ENCODE measurements at regions not wholly inside any gene's neighbourhood (a gene's known extent, or its start where the extent isn't known, plus 50 kb on each side); places are given as distances from the start of the nearest gene placed in this dataset.
"Not testable (repeated sequence)": the region's sequence is repeated elsewhere in the genome, so short reads cannot be mapped to it uniquely, and the experiment has no call there.

DNA sequence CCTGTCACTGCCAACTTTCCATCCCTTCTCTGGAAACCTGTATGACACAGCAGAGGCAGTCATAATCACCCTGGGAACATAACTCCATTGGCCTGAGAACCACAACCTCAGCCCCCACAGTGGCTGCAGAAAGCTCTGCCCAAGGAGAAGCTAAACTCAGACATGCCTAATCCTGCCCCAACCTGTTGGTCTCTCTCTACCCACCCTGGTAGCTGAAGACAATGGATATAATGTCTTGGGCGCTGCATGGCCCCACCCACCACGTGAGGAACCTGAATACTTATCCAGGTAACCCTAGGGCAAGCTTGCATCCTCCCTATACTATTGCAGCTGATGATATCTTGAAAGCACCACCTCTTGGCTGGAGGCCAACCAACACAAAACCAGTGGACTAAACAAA, 225.2 kb downstream of the TEX13C start:
- ATAC-seq (ENCODE audit: low FRiP score in 2 of 2) (no peak), DNase-seq (no peak)
- Histone ChIP-seq H3K27ac (no peak overlapping the region), H3K27me3 (no peaks in the 10 kb centered on the region), H3K36me3 (no peaks in the 10 kb centered on the region), H3K9me3 (no peaks in the 10 kb centered on the region), H3K4me1 (no peaks in the 10 kb centered on the region), H3K4me3 (no peak overlapping the region)
- no peak for TF ChIP-seq POLR2A (IDR thresholded peaks at IDR 0.05)
- TF ChIP-seq POLR2AphosphoS5 (IDR thresholded peaks at IDR 0.05) = no peak
- no peak for TF ChIP-seq EP300 (IDR thresholded peaks at IDR 0.05)
- TF ChIP-seq, protein P1, sequence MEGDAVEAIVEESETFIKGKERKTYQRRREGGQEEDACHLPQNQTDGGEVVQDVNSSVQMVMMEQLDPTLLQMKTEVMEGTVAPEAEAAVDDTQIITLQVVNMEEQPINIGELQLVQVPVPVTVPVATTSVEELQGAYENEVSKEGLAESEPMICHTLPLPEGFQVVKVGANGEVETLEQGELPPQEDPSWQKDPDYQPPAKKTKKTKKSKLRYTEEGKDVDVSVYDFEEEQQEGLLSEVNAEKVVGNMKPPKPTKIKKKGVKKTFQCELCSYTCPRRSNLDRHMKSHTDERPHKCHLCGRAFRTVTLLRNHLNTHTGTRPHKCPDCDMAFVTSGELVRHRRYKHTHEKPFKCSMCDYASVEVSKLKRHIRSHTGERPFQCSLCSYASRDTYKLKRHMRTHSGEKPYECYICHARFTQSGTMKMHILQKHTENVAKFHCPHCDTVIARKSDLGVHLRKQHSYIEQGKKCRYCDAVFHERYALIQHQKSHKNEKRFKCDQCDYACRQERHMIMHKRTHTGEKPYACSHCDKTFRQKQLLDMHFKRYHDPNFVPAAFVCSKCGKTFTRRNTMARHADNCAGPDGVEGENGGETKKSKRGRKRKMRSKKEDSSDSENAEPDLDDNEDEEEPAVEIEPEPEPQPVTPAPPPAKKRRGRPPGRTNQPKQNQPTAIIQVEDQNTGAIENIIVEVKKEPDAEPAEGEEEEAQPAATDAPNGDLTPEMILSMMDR (IDR thresholded peaks at IDR 0.05) = no peak
- WGBS, 2 donors = 53% methylated on average over 2 of the region's 2 CpGs; no CpG with 5 or more reads in 1 of the 2 donors

DNA sequence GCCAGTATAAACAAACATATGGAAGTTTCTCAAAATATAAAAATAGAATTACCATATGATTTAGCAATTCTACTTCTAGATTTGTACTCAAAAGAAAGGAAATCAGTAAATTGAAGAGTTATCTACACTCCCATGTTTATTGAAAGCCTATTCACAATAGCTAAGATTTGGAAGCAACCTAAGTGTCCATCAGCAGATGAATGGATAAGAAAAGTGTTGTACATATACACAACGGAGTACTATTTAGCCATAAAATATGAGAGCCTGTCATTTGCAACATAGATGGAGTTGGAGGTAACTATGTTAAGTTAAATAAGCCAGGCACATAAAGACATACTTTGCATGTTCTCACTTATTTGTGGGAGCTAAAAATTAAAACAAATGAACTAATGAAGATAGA, 257.8 kb downstream of the TEX13C start:
- H3K27me3 ChIP-seq = no peaks in the 10 kb centered on the region
- TF ChIP-seq POLR2A (IDR thresholded peaks at IDR 0.05) (no peak), EP300 (IDR thresholded peaks at IDR 0.05) (no peak), POLR2AphosphoS5 (IDR thresholded peaks at IDR 0.05) (no peak)
- TF ChIP-seq, protein P1 (IDR thresholded peaks at IDR 0.05) = no peak
- no peak for ATAC-seq (ENCODE audit: low FRiP score in 2 of 2)
- H3K36me3 ChIP-seq = no peaks in the 10 kb centered on the region
- H3K4me1 ChIP-seq = no peaks in the 10 kb centered on the region
- no peak overlapping the region for H3K27ac ChIP-seq
- WGBS, 2 donors = 50 to 61% methylated on average over 1 of the region's 1 CpG
- DNase-seq = no peak
- H3K9me3 ChIP-seq = no peaks in the 10 kb centered on the region
- H3K4me3 ChIP-seq = no peak overlapping the region

GRCh38 chrX:125604448-125604847, 284.8 kb downstream of the TEX13C start:
- ATAC-seq (ENCODE audit: low FRiP score in 2 of 2) (no peak), DNase-seq (no peak)
- no peak overlapping the region for H3K4me3 ChIP-seq
- no peaks in the 10 kb centered on the region for H3K4me1 ChIP-seq
- H3K27ac ChIP-seq = no peak overlapping the region
- H3K36me3 ChIP-seq = no peaks in the 10 kb centered on the region
- no peaks in the 10 kb centered on the region for H3K9me3 ChIP-seq
- H3K27me3 ChIP-seq = no peaks in the 10 kb centered on the region
- TF ChIP-seq POLR2A (IDR thresholded peaks at IDR 0.05) (no peak), EP300 (IDR thresholded peaks at IDR 0.05) (no peak), POLR2AphosphoS5 (IDR thresholded peaks at IDR 0.05) (no peak)
- TF ChIP-seq, protein P1 (IDR thresholded peaks at IDR 0.05) = no peak

- DNase-seq (no peak), ATAC-seq (ENCODE audit: low FRiP score in 2 of 2) (no peak)
- Histone ChIP-seq H3K9me3 (no peaks in the 10 kb centered on the region), H3K27ac (no peak overlapping the region), H3K4me3 (no peak overlapping the region), H3K36me3 (no peaks in the 10 kb centered on the region), H3K4me1 (no peaks in the 10 kb centered on the region), H3K27me3 (no peaks in the 10 kb centered on the region)
- TF ChIP-seq EP300 (IDR thresholded peaks at IDR 0.05) (no peak), POLR2A (IDR thresholded peaks at IDR 0.05) (no peak), POLR2AphosphoS5 (IDR thresholded peaks at IDR 0.05) (no peak)
- TF ChIP-seq, protein P1 (IDR thresholded peaks at IDR 0.05) = no peak
- 61 to 62% methylated on average over 2 of the region's 2 CpGs for WGBS, 2 donors
Observed at GRCh38 chrX:125605145-125605544, 285.5 kb downstream of the TEX13C start.

DNA sequence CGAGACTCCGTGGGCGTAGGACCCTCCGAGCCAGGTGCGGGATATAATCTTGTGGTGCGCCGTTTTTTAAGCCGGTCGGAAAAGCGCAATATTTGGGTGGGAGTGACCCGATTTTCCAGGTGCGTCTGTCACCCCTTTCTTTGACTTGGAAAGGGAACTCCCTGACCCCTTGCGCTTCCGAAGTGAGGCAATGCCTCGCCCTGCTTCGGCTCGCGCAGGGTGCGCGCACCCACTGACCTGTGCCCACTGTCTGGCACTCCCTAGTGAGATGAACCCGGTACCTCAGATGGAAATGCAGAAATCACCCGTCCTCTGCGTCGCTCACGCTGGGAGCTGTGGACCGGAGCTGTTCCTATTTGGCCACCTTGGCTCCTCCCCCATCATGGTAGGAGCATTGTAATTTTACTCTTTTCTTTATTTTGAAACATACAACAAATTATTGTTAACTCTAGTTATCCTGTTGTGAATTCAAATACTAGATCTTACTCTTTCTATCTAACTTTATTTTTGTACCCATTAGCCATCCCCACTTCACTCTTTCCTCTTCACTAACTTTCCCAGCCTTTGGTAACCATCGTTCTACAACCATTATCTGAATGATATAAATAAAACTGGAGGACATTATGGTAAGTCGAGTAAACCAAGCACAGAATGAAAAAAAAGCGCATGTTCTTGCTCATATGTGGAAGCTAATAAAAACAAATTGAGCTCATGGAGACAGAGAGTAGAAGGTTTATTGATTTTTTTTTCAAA, 295.1 kb downstream of the TEX13C start:
- not testable (repeated sequence) for H3K4me1 ChIP-seq; H3K4me3 ChIP-seq; H3K36me3 ChIP-seq; ATAC-seq (ENCODE audit: low FRiP score in 2 of 2); H3K27ac ChIP-seq; H3K9me3 ChIP-seq; H3K27me3 ChIP-seq
- DNase-seq = peak in 1 of 2 donors; percentile 8
- WGBS, 2 donors = 81 to 99% methylated on average over 18 to 21 of the region's 29 CpGs
